GM12892 (cell line): ENCODE measurements at regions not wholly inside any gene's neighbourhood (a gene's known extent, or its start where the extent isn't known, plus 50 kb on each side); places are given as distances from the start of the nearest gene placed in this dataset.

ENCODE experiments used
- POLR2A ChIP-seq: IDR thresholded peaks from 2 replicates; pipeline ENCODE4 v1.6.1; 2011; ENCODE audit warnings: low read depth, low read length, control low read depth
- POLR2AphosphoS5 ChIP-seq: IDR thresholded peaks from 2 replicates; pipeline ENCODE4 v1.6.1; 2011; ENCODE audit warnings: low read depth, low read length, control low read depth
- TAF1 ChIP-seq: IDR thresholded peaks from 2 replicates; pipeline ENCODE4 v1.6.1; 2011; ENCODE audit warnings: low read depth, mild to moderate bottlenecking, control low read depth, low read length, borderline replicate concordance

DNA sequence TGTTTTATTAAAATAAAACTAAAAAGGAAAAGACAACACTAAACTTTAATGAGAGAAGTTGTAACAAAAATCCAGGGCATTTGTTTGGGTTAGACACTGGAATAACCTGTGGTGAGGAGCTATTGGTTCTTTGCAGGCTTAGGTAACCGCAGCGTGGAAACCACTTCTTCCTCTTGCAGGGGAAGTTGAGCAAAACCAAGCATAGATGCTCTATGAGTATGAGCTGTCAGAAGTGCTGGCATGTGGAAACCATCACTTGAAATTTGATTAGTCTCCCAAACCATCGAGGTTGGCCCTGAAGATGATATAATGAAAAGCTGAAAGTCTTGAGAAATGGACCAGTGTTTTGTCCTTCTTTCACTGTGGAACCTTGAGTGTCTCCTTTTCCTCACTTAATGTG lies 127.1 kb upstream of the RBMS3 start:
- TF ChIP-seq POLR2A, result no peak
- no peak for TF ChIP-seq POLR2AphosphoS5
- no peak for TF ChIP-seq TAF1
